ENCODE measurements at regions not wholly inside any gene's neighbourhood (a gene's known extent, or its start where the extent isn't known, plus 50 kb on each side); places are given as distances from the start of the nearest gene placed in this dataset.

- Histone ChIP-seq H3K27me3 (ENCODE audit: insufficient read depth, poor library complexity, severe bottlenecking) (no peaks in the 10 kb centered on the region), H3K27ac (ENCODE audit: poor library complexity, severe bottlenecking) (no peak overlapping the region), H3K4me3 (ENCODE audit: severe bottlenecking) (no peak overlapping the region), H3K4me1 (ENCODE audit: insufficient read depth, poor library complexity, severe bottlenecking) (no peaks in the 10 kb centered on the region), H3K9me3 (ENCODE audit: severe bottlenecking) (no peaks in the 10 kb centered on the region), H3K36me3 (ENCODE audit: low read depth) (no peaks in the 10 kb centered on the region)
- ATAC-seq (ENCODE audit: low read depth), result no peak
- TF ChIP-seq, protein P1, sequence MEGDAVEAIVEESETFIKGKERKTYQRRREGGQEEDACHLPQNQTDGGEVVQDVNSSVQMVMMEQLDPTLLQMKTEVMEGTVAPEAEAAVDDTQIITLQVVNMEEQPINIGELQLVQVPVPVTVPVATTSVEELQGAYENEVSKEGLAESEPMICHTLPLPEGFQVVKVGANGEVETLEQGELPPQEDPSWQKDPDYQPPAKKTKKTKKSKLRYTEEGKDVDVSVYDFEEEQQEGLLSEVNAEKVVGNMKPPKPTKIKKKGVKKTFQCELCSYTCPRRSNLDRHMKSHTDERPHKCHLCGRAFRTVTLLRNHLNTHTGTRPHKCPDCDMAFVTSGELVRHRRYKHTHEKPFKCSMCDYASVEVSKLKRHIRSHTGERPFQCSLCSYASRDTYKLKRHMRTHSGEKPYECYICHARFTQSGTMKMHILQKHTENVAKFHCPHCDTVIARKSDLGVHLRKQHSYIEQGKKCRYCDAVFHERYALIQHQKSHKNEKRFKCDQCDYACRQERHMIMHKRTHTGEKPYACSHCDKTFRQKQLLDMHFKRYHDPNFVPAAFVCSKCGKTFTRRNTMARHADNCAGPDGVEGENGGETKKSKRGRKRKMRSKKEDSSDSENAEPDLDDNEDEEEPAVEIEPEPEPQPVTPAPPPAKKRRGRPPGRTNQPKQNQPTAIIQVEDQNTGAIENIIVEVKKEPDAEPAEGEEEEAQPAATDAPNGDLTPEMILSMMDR (IDR thresholded peaks at IDR 0.05; ENCODE audit: poor library complexity, severe bottlenecking), result no peak
- no peak for DNase-seq (ENCODE audit: low spot score)
Observed at GRCh38 chr5:21097661-21098060, 1109.7 kb upstream of the CDH18 start.

DNA sequence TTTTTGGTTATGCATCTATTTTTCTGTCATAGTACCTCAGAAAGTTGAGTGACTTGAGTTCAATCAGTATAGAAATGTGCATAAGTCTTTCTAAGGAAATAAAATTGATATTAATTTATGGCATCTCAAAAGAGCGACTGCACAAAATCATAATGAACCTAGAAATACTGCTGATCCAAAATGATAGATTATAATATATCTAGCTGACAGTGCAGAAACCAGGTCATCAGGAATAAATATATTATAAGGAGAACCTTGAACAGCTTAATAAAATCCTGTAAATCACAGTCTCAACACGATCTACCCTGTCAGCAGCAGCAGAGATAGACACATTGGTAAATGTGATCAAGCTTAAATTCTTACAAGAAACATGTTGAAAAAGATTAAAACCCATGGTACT lies 1106.6 kb upstream of the CDH18 start:
- TF ChIP-seq, protein P1 (IDR thresholded peaks at IDR 0.05; ENCODE audit: poor library complexity, severe bottlenecking), result no peak
- H3K27ac ChIP-seq (ENCODE audit: poor library complexity, severe bottlenecking), result no peak overlapping the region
- no peaks in the 10 kb centered on the region for H3K4me1 ChIP-seq (ENCODE audit: insufficient read depth, poor library complexity, severe bottlenecking)
- H3K4me3 ChIP-seq (ENCODE audit: severe bottlenecking), result no peak overlapping the region
- H3K36me3 ChIP-seq (ENCODE audit: low read depth), result no peaks in the 10 kb centered on the region
- no peak for DNase-seq (ENCODE audit: low spot score)
- no peaks in the 10 kb centered on the region for H3K27me3 ChIP-seq (ENCODE audit: insufficient read depth, poor library complexity, severe bottlenecking)
- ATAC-seq (ENCODE audit: low read depth), result no peak
- no peaks in the 10 kb centered on the region for H3K9me3 ChIP-seq (ENCODE audit: severe bottlenecking)

DNA sequence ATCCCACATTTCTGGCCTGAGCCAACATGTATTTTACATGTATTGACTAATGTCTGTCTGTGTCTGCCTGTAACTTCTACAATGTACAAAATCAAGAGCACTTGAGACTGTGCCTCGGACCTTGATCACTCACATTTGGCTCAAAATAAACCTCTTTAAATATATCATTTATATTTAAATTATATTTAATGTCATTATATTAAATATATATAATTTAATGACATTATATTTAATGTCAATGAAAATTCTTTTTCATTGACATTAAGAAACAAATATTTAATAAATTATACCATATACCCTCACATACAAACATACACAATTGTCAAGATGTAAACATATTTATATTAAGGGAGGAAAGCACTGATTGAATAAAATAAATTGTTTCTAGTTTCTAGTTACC lies 1099.8 kb upstream of the CDH18 start:
- Histone ChIP-seq H3K4me1 (ENCODE audit: insufficient read depth, poor library complexity, severe bottlenecking) (no peaks in the 10 kb centered on the region), H3K9me3 (ENCODE audit: severe bottlenecking) (no peaks in the 10 kb centered on the region), H3K4me3 (ENCODE audit: severe bottlenecking) (no peak overlapping the region), H3K27ac (ENCODE audit: poor library complexity, severe bottlenecking) (no peak overlapping the region), H3K36me3 (ENCODE audit: low read depth) (no peaks in the 10 kb centered on the region), H3K27me3 (ENCODE audit: insufficient read depth, poor library complexity, severe bottlenecking) (no peaks in the 10 kb centered on the region)
- DNase-seq (ENCODE audit: low spot score), result no peak
- ATAC-seq (ENCODE audit: low read depth), result no peak
- TF ChIP-seq, protein P1 (IDR thresholded peaks at IDR 0.05; ENCODE audit: poor library complexity, severe bottlenecking), result no peak

DNA sequence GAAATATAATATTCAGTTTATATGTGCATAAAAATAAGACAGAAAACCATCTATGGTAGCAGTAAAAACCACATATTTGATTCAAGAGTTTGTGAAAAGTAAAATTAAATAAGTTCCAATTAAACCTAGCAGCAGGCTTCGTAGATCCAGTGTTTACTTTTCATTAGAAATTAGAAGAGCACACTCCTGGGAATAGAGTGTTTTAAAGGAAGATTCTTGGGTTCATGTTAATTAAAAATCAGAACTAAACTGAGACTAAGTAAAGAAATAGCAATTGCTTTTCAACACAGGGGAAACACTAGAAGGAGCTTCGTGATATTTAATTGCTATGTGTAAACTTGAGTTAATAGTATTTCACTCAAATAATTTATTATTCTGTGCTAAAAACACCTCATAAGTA lies 1097.8 kb upstream of the CDH18 start:
- Histone ChIP-seq H3K9me3 (ENCODE audit: severe bottlenecking) (no peaks in the 10 kb centered on the region), H3K4me3 (ENCODE audit: severe bottlenecking) (no peak overlapping the region), H3K27me3 (ENCODE audit: insufficient read depth, poor library complexity, severe bottlenecking) (no peaks in the 10 kb centered on the region), H3K36me3 (ENCODE audit: low read depth) (no peaks in the 10 kb centered on the region), H3K4me1 (ENCODE audit: insufficient read depth, poor library complexity, severe bottlenecking) (no peaks in the 10 kb centered on the region), H3K27ac (ENCODE audit: poor library complexity, severe bottlenecking) (no peak overlapping the region)
- no peak for ATAC-seq (ENCODE audit: low read depth)
- no peak for DNase-seq (ENCODE audit: low spot score)
- TF ChIP-seq, protein P1 (IDR thresholded peaks at IDR 0.05; ENCODE audit: poor library complexity, severe bottlenecking), result no peak

GRCh38 chr5:21071986-21072385 lies 1084.0 kb upstream of the CDH18 start:
- TF ChIP-seq, protein P1 (IDR thresholded peaks at IDR 0.05; ENCODE audit: poor library complexity, severe bottlenecking), result no peak
- Histone ChIP-seq H3K4me1 (ENCODE audit: insufficient read depth, poor library complexity, severe bottlenecking) (no peaks in the 10 kb centered on the region), H3K27me3 (ENCODE audit: insufficient read depth, poor library complexity, severe bottlenecking) (peaks cover 3% of the 10 kb centered on the region), H3K9me3 (ENCODE audit: severe bottlenecking) (no peaks in the 10 kb centered on the region), H3K27ac (ENCODE audit: poor library complexity, severe bottlenecking) (no peak overlapping the region), H3K36me3 (ENCODE audit: low read depth) (no peaks in the 10 kb centered on the region), H3K4me3 (ENCODE audit: severe bottlenecking) (no peak overlapping the region)
- no peak for DNase-seq (ENCODE audit: low spot score)
- ATAC-seq (ENCODE audit: low read depth), result no peak

Data from RWPE2 (cell line).